Left renal cortex interstitium (tissue), 4 donors: ENCODE measurements at regions not wholly inside any gene's neighbourhood (a gene's known extent, or its start where the extent isn't known, plus 50 kb on each side); places are given as distances from the start of the nearest gene placed in this dataset.

ENCODE experiments used
- DNase-seq, 4 donors: peaks; one replicate each; pipeline ENCODE4 v3.0.0-alpha.2; 2013; ENCODE audit warnings: low read depth in 4 of 4, low spot score in 2 of 4, missing footprints in 1 of 4

DNA sequence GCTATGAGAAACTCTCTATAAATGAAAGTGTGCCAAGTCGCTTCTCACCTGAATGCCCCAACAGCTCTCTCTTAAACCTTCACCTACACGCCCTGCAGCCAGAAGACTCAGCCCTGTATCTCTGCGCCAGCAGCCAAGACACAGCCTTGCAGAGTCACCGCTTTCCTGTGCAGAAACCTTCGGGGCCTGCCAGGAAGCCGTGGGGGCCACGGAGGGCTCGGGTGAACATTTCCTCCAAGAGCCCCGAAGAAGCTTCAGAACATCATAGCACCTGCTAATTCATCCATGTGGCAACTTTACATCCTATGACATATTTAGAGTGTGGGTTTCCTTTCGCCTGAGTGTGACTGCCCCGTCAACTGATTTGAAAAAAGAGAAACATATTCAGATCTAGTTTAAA lies 55.7 kb upstream of the PRSS58 start:
- DNase-seq, result no peak

DNA sequence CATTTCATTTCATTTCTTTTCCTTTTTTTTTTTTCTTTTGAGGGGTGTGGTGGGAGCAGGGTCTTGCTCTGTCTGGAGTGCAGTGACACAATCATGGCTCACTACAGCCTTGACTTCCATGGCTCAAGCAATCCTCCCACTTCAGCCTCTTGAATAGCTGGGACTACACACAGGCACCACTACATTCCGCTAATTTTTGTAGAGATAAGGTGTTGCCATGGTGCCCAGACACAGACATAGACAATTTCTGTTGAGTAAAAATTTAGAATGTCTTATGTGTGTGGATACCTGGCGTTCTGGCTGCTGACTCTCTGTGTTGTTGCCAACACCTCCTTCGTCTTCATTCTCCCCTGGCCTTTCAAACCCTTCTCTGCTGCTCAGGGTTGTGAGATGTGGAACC lies 54.0 kb upstream of the PRSS58 start:
- no peak for DNase-seq

DNA sequence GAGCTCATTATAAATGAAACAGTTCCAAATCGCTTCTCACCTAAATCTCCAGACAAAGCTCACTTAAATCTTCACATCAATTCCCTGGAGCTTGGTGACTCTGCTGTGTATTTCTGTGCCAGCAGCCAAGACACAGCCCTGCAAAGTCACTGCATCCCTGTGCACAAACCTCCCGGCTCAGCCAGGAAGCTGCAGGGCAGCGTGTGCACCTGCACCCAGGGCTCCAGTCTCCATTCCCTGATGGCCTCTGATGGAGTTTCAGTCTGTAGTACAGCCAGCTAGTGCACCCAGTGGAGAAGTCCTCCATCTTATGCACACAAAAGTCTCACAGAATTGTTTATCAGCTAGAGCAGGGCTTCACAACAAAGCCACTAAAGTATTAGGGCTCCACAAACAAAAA lies 51.1 kb upstream of the PRSS58 start:
- DNase-seq, result no peak

DNA sequence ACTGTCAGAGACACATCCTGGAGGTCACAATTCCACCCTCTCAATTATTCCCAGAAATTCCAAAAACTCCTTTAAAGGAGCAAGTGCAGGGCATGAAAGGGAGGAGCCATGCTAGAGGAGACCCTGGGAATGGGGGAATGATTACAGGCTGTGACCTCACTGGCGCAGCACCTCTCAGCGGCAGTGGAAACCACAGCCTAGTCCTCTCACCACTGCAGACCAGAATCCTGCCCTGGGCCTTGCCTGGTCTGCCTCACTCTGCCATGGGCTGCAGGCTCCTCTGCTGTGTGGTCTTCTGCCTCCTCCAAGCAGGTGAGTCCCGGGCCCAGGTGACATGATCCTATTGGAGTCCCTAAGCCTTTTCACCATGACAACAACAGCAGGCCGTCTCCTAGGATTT lies 50.5 kb upstream of the PRSS58 start:
- no peak for DNase-seq
